Spleen (tissue), 11 donors: ENCODE measurements at regions not wholly inside any gene's neighbourhood (a gene's known extent, or its start where the extent isn't known, plus 50 kb on each side); places are given as distances from the start of the nearest gene placed in this dataset.
"Not testable (repeated sequence)": the region's sequence is repeated elsewhere in the genome, so short reads cannot be mapped to it uniquely, and the experiment has no call there.

ENCODE experiments used
- DNase-seq: peaks from one replicate; pipeline ENCODE4 v3.0.0-alpha.2; 2020
- H3K27ac ChIP-seq, 8 donors: fragments of 200-600 bp; sonication (generic) in 7 of 8; 1 replicate in 4 of 8; 2 replicates in 4 of 8; pipeline versions ENCODE4 v1.5.0 to v1.8.0; 2016 to 2021; ENCODE audit warnings: inconsistent platforms in 4 of 8, mild to moderate bottlenecking in 4 of 8, moderate library complexity in 1 of 8
- H3K27me3 ChIP-seq, 7 donors: fragments of 200-600 bp; sonication (generic) in 6 of 7; replicated peaks in 1 of 7; 1 replicate in 4 of 7; 2 replicates in 3 of 7; pipeline versions ENCODE4 v1.5.0 to v1.8.0; 2016 to 2021; ENCODE audit warnings: inconsistent platforms in 3 of 7, mild to moderate bottlenecking in 1 of 7
- H3K36me3 ChIP-seq, 6 donors: fragments of 200-600 bp; sonication (generic) in 5 of 6; 1 replicate in 4 of 6; 2 replicates in 2 of 6; pipeline versions ENCODE4 v1.5.0 to v1.8.0; 2016 to 2021; ENCODE audit warnings: inconsistent platforms in 2 of 6
- H3K4me1 ChIP-seq, 6 donors: fragments of 200-600 bp; sonication (generic) in 5 of 6; 1 replicate in 3 of 6; 2 replicates in 3 of 6; pipeline versions ENCODE4 v1.5.0 to v1.8.0; 2016 to 2021; ENCODE audit warnings: inconsistent platforms in 3 of 6
- H3K4me3 ChIP-seq, 8 donors: fragments of 200-600 bp; sonication (generic) in 7 of 8; 1 replicate in 4 of 8; 2 replicates in 4 of 8; pipeline versions ENCODE4 v1.5.0 to v1.8.0; 2016 to 2021; ENCODE audit warnings: inconsistent platforms in 4 of 8, mild to moderate bottlenecking in 4 of 8, moderate library complexity in 2 of 8
- H3K9me3 ChIP-seq, 8 donors: fragments of 200-600 bp; sonication (generic) in 7 of 8; 1 replicate in 4 of 8; 2 replicates in 4 of 8; pipeline versions ENCODE4 v1.5.0 to v1.8.0; 2016 to 2021; ENCODE audit warnings: inconsistent platforms in 4 of 8
- POLR2A ChIP-seq, 3 donors: fragments of 450-650 bp; IDR thresholded peaks; one replicate each; pipeline ENCODE4 v1.5.1; 2017; ENCODE audit warnings: antibody characterized with exemption in 3 of 3, mild to moderate bottlenecking in 1 of 3
- POLR2AphosphoS5 ChIP-seq, 3 donors: sonication (generic); formaldehyde crosslinking; IDR thresholded peaks; one replicate each; pipeline ENCODE4 v1.5.1; 2017; ENCODE audit warnings: antibody characterized with exemption in 3 of 3
- WGBS, 5 donors: extraction: QIAGEN DNeasy Blood & Tissue Kit in 3 of 5; methylation state at CpG; one replicate each; pipeline versions ENCODE4 v1.1.5 to v1.1.7; 2013 to 2018; 5-methylcytosine and 5-hydroxymethylcytosine counted together
- intact Hi-C: fragments of 100-400 bp; cut with DNase I; formaldehyde crosslinking; loops from one replicate; pipeline ENCODE4 v1.15.0; 2023; ENCODE audit warnings: low total_unique reads
- TF ChIP-seq, protein P1 (sequence below), 11 experiments: fragments of 200-600 bp in 7 of 11; fragments of 450-650 bp in 4 of 11; sonication (generic) in 4 of 11; IDR thresholded peaks in 8 of 11; conservative IDR thresholded peaks in 3 of 11; 1 replicate in 7 of 11; 2 replicates in 4 of 11; pipeline versions ENCODE4 v1.4.0 to v1.8.0; 2016 to 2021; ENCODE audit warnings: antibody characterized with exemption in 11 of 11, inconsistent platforms in 4 of 11, mild to moderate bottlenecking in 1 of 11
- donor health status: healthy with polysubstance abuse.
- donor health status: DM: no; HTN: no; CAD: no; lungs with moderate emphysema.
- donor health status: DM: no; HTN: no; CAD: no.
- donor health status: Bipolar disorder and iron deficiency.
- donor health status: healthy.
- donor health status: DM: no; HTN: no; CAD: no.
- donor health status: DM: yes; HTN: yes; CAD: no.

- Histone ChIP-seq H3K36me3 (no peaks in the 10 kb centered on the region), H3K4me3 (no peak overlapping the region), H3K27me3 (no peaks in the 10 kb centered on the region), H3K27ac (no peak overlapping the region), H3K9me3 (peaks cover 0 to 55% (median 38%) of the 10 kb centered on the region in 8 donors), H3K4me1 (no peaks in the 10 kb centered on the region)
- WGBS, 5 donors, result 94 to 96% (median 96%) methylated on average over 1 of the region's 1 CpG
- no peak for DNase-seq
- intact Hi-C loops, result no loop called here
- TF ChIP-seq POLR2AphosphoS5 (IDR thresholded peaks at IDR 0.05) (no peak), POLR2A (IDR thresholded peaks at IDR 0.05) (no peak)
- TF ChIP-seq, protein P1, sequence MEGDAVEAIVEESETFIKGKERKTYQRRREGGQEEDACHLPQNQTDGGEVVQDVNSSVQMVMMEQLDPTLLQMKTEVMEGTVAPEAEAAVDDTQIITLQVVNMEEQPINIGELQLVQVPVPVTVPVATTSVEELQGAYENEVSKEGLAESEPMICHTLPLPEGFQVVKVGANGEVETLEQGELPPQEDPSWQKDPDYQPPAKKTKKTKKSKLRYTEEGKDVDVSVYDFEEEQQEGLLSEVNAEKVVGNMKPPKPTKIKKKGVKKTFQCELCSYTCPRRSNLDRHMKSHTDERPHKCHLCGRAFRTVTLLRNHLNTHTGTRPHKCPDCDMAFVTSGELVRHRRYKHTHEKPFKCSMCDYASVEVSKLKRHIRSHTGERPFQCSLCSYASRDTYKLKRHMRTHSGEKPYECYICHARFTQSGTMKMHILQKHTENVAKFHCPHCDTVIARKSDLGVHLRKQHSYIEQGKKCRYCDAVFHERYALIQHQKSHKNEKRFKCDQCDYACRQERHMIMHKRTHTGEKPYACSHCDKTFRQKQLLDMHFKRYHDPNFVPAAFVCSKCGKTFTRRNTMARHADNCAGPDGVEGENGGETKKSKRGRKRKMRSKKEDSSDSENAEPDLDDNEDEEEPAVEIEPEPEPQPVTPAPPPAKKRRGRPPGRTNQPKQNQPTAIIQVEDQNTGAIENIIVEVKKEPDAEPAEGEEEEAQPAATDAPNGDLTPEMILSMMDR (IDR thresholded peaks at IDR 0.05 in 8 of 11, conservative IDR thresholded peaks at IDR 0.05 in 3 of 11), result no peak
Observed at GRCh38 chr10:80829151-80829550, 291.4 kb downstream of the SH2D4B start.

DNA sequence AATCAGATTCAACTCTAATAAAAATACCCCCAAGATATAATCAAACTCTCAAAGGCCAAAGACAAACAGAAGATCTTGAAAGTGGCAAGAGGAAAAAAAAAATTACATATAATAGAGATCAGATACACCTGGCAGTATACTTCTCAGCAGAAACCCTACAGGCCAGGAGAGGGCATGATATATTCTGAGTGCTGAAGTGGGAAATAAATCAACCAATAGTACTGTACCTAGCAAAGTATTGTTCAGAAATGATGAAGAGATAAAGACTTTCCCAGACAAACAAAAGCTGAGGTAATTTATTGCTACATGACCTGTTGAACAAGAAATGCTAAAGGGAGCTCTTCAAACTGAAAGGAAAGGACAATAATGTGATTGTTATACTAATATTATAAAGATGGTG lies 291.9 kb downstream of the SH2D4B start:
- TF ChIP-seq, protein P1 (IDR thresholded peaks at IDR 0.05 in 8 of 11, conservative IDR thresholded peaks at IDR 0.05 in 3 of 11), result no peak
- TF ChIP-seq POLR2A (IDR thresholded peaks at IDR 0.05) (no peak), POLR2AphosphoS5 (IDR thresholded peaks at IDR 0.05) (no peak)
- intact Hi-C loops, result no loop called here
- H3K27ac ChIP-seq, result no peak overlapping the region

DNA sequence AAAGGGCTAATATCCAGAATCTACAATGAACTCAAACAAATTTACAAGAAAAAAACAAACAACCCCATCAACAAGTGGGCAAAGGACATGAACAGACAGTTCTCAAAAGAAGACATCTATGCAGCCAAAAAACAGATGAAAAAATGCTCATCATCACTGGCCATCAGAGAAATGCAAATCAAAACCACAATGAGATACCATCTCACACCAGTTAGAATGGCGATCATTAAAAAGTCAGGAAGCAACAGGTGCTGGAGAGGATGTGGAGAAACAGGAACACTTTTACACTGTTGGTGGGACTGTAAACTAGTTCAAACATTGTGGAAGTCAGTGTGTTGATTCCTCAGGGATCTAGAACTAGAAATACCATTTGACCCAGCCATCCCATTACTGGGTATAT lies 295.0 kb downstream of the SH2D4B start:
- intact Hi-C loops, H3K27me3 ChIP-seq, DNase-seq, H3K27ac ChIP-seq, H3K4me3 ChIP-seq, H3K36me3 ChIP-seq, H3K4me1 ChIP-seq: not testable (repeated sequence)
- peaks cover 0 to 67% (median 51%) of the 10 kb centered on the region in 8 donors for H3K9me3 ChIP-seq
- 84 to 90% methylated on average over 1 of the region's 1 CpG; no CpG with 5 or more reads in 3 of the 5 donors for WGBS, 5 donors

More for the DNA sequence above, 291.9 kb downstream of the SH2D4B start:
- H3K4me3 ChIP-seq, result no peak overlapping the region
- H3K27me3 ChIP-seq, result no peaks in the 10 kb centered on the region
- H3K36me3 ChIP-seq, result no peaks in the 10 kb centered on the region
- no peak for DNase-seq
- peaks cover 0 to 59% (median 42%) of the 10 kb centered on the region in 8 donors for H3K9me3 ChIP-seq
- no peaks in the 10 kb centered on the region for H3K4me1 ChIP-seq

DNA sequence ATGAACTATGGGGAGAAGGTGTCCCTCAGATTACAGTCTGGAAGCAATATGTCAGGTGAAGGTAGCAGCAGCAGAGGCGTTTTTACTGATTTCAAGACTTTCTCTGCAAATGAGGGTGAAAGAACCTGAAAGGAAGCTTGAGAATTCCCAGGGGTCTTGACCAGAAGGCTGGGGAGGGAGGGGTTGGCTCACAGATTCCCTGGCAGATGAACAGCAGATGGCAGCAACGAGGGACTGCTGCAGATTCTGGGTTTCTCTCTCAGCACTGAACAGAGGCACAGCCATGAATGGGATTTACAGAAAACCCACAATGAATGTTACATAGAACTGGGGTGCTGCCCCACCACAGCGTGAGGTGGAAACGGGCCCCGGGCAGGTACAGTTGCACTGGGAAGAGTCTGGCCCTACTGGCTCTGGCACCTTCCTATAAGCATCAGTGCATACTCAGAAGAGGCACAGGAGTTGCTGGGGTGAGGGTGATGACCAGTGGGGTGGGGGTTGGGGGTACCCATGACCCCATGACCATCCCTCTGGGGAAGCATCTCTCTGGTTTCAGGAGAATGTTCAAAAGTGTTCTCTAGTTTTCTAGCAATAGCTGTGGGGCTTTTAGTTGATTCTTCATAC lies 317.8 kb downstream of the SH2D4B start:
- DNase-seq, result peak; percentile 60
- intact Hi-C loops, result no loop called here
- Histone ChIP-seq H3K4me1 (no peaks in the 10 kb centered on the region), H3K9me3 (no peaks in the 10 kb centered on the region), H3K27ac (no peak overlapping the region), H3K36me3 (no peaks in the 10 kb centered on the region), H3K4me3 (no peak overlapping the region), H3K27me3 (peaks cover 0 to 5% (median 0%) of the 10 kb centered on the region in 7 donors)
- no peak for TF ChIP-seq POLR2A (IDR thresholded peaks at IDR 0.05)
- TF ChIP-seq, protein P1 (IDR thresholded peaks at IDR 0.05 in 8 of 11, conservative IDR thresholded peaks at IDR 0.05 in 3 of 11), result no peak
- no peak for TF ChIP-seq POLR2AphosphoS5 (IDR thresholded peaks at IDR 0.05)
- WGBS, 5 donors, result 37 to 55% (median 54%) methylated on average over 5 of the region's 5 CpGs
